Loucy (cell line): ENCODE measurements at regions not wholly inside any gene's neighbourhood (a gene's known extent, or its start where the extent isn't known, plus 50 kb on each side); places are given as distances from the start of the nearest gene placed in this dataset.

ENCODE experiments used
- EZH2phosphoT487 ChIP-seq: fragments of 200-600 bp; IDR thresholded peaks from 2 replicates; pipeline ENCODE4 v1.6.1; 2018; ENCODE audit warnings: antibody characterized with exemption, mild to moderate bottlenecking, moderate library complexity, borderline replicate concordance
- TF ChIP-seq, protein P1 (sequence below): fragments of 200-600 bp; sonication (generic); conservative IDR thresholded peaks from 2 replicates; pipeline ENCODE4 v1.5.1; 2014; ENCODE audit warnings: mild to moderate bottlenecking, antibody characterized with exemption, low read length

DNA sequence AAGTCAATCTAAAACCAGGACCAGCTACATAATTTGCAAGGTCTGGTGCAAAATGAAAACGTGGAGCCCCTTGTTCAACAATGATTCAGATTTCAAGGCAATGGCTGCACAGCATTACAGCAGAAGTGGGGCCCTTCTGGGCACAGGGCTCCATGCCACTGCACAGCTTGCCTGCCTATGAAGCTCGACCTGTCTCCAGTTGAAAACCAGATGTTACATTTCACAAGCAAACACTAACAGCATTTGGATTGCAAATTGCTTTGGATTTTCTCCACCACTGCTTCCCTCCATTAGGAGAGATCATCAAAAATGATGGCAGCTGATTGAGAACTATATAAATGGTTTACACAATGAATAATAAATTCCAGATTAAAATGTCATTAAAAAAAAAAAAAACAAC, 551.4 kb upstream of the ZFHX3 start:
- TF ChIP-seq, protein P1, sequence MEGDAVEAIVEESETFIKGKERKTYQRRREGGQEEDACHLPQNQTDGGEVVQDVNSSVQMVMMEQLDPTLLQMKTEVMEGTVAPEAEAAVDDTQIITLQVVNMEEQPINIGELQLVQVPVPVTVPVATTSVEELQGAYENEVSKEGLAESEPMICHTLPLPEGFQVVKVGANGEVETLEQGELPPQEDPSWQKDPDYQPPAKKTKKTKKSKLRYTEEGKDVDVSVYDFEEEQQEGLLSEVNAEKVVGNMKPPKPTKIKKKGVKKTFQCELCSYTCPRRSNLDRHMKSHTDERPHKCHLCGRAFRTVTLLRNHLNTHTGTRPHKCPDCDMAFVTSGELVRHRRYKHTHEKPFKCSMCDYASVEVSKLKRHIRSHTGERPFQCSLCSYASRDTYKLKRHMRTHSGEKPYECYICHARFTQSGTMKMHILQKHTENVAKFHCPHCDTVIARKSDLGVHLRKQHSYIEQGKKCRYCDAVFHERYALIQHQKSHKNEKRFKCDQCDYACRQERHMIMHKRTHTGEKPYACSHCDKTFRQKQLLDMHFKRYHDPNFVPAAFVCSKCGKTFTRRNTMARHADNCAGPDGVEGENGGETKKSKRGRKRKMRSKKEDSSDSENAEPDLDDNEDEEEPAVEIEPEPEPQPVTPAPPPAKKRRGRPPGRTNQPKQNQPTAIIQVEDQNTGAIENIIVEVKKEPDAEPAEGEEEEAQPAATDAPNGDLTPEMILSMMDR: no peak
- TF ChIP-seq EZH2phosphoT487: no peak
